WERI-Rb-1 (cell line): ENCODE measurements at regions not wholly inside any gene's neighbourhood (a gene's known extent, or its start where the extent isn't known, plus 50 kb on each side); places are given as distances from the start of the nearest gene placed in this dataset.

Experiments used
- DNase-seq: peaks from one replicate; pipeline ENCODE4 v3.0.0-alpha.2; 2020
- H3K27ac ChIP-seq: fragments of 250-450 bp; sonication (Bioruptor Pico); 2 replicates; pipeline ENCODE4 v1.5.1; 2020; ENCODE audit warnings: mild to moderate bottlenecking, moderate library complexity
- H3K27me3 ChIP-seq: fragments of 250-450 bp; sonication (Bioruptor Pico); 2 replicates; pipeline ENCODE4 v1.5.1; 2021; ENCODE audit warnings: mild to moderate bottlenecking, low read depth, moderate library complexity; ENCODE audit not compliant: insufficient read depth, severe bottlenecking
- H3K36me3 ChIP-seq: fragments of 250-450 bp; sonication (Bioruptor Pico); 2 replicates; pipeline ENCODE4 v1.5.1; 2020; ENCODE audit warnings: mild to moderate bottlenecking, moderate library complexity
- H3K4me3 ChIP-seq: 2 replicates; pipeline ENCODE4 v1.5.1; 2011; ENCODE audit warnings: low read depth, mild to moderate bottlenecking, control low read depth, low read length
- H3K9me3 ChIP-seq: fragments of 250-450 bp; sonication (Bioruptor Pico); 2 replicates; pipeline ENCODE4 v1.5.1; 2021; ENCODE audit warnings: mild to moderate bottlenecking, moderate library complexity; ENCODE audit not compliant: severe bottlenecking
- TF ChIP-seq, protein P1 (sequence below): IDR thresholded peaks from 2 replicates; pipeline ENCODE4 v1.5.1; 2011; ENCODE audit warnings: low read depth, mild to moderate bottlenecking, control low read depth, inconsistent platforms, low read length

DNA sequence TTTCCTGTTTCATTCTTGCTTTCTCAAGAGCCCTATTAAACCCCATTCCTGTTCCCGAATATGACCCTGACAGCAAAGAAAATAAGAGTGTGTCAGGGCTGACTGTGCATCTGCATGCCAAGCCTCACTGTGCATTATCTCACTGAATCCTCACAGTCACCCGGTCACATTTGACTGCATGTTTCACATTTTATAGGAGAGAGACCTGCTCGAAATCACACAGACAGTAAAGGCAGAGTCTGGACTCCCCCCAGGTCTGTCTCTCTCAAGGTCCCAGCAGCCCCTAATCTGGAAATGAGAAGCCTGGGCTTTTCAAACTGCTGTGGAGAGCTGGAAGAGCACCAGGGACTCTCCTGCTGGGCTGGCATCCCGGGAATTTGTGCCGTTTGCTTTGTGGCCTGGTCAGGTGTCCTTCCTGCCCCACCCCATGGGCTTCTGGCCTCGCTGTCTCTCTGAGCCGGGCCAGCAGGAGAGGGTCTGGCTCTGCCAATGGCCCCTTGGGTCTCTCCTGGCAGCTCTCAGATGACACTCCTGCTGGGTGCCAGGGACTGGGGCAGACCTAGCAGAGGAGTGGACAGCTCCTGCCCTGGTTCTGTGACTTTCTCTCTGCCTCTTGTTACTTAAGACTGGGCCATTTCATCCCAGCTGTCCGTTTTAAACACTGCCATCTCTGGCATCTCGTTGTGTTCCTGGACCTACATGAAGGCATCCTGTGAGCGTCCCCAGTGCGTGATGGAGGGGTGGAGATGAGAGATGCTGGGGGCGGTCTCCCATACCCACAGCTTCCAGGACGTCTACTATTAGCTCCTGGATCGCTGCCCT lies 173.6 kb downstream of the ARHGAP12 start:
- TF ChIP-seq, protein P1, sequence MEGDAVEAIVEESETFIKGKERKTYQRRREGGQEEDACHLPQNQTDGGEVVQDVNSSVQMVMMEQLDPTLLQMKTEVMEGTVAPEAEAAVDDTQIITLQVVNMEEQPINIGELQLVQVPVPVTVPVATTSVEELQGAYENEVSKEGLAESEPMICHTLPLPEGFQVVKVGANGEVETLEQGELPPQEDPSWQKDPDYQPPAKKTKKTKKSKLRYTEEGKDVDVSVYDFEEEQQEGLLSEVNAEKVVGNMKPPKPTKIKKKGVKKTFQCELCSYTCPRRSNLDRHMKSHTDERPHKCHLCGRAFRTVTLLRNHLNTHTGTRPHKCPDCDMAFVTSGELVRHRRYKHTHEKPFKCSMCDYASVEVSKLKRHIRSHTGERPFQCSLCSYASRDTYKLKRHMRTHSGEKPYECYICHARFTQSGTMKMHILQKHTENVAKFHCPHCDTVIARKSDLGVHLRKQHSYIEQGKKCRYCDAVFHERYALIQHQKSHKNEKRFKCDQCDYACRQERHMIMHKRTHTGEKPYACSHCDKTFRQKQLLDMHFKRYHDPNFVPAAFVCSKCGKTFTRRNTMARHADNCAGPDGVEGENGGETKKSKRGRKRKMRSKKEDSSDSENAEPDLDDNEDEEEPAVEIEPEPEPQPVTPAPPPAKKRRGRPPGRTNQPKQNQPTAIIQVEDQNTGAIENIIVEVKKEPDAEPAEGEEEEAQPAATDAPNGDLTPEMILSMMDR, result no peak

DNA sequence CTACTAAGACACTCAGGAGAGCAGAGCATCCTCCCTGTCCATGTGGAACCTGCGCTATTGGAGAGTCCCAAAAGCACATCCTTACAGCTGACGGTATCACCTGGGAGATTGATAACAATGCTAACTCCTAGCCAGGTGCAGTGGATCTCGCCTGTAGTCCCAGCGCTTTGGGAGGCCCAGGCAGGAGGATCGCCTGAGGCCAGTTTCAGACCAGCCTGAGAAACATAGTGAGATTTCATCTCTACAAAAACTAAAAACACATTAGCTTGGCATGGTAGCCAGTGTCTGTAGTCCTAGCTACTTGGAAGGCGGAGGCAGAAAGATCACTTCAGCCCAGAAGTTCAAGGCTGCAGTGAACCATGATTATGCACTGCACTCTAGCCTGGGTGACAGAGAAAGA lies 174.9 kb downstream of the ARHGAP12 start:
- TF ChIP-seq, protein P1, result no peak
- Histone ChIP-seq H3K36me3 (no peaks in the 10 kb centered on the region), H3K27me3 (no peaks in the 10 kb centered on the region), H3K27ac (no peak overlapping the region), H3K4me3 (no peak overlapping the region), H3K9me3 (no peaks in the 10 kb centered on the region)
- DNase-seq, result no peak

More for the DNA sequence above, 173.6 kb downstream of the ARHGAP12 start:
- Histone ChIP-seq H3K27me3 (no peaks in the 10 kb centered on the region), H3K36me3 (no peaks in the 10 kb centered on the region), H3K9me3 (no peaks in the 10 kb centered on the region), H3K27ac (no peak overlapping the region), H3K4me3 (no peak overlapping the region)
- DNase-seq, result no peak

GRCh38 chr10:31752170-31752569 lies 176.5 kb downstream of the ARHGAP12 start:
- H3K36me3 ChIP-seq, result no peaks in the 10 kb centered on the region
- H3K27me3 ChIP-seq, result no peaks in the 10 kb centered on the region
- H3K4me3 ChIP-seq, result no peak overlapping the region
- no peak overlapping the region for H3K27ac ChIP-seq
- no peaks in the 10 kb centered on the region for H3K9me3 ChIP-seq
- TF ChIP-seq, protein P1, result no peak
- DNase-seq, result no peak

DNA sequence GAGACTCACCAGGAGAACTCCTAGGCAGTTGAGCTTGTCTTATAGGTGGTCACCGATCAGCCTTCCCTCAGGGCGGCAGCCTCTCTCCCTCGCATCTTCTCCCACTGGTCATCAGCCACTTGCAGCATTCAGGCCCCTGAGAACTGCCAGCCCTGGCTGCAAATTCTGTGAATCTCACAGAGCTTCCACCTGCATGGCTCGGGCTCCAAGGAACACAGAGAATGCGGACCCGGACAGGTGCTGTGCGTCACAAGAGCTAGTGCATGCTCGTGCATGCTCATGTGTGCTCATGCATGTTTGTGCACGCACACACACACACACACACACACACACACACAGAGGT lies 176.9 kb downstream of the ARHGAP12 start:
- Histone ChIP-seq H3K9me3 (no peaks in the 10 kb centered on the region), H3K27ac (no peak overlapping the region), H3K4me3 (no peak overlapping the region), H3K27me3 (no peaks in the 10 kb centered on the region), H3K36me3 (no peaks in the 10 kb centered on the region)
- TF ChIP-seq, protein P1, result no peak
- DNase-seq, result no peak

DNA sequence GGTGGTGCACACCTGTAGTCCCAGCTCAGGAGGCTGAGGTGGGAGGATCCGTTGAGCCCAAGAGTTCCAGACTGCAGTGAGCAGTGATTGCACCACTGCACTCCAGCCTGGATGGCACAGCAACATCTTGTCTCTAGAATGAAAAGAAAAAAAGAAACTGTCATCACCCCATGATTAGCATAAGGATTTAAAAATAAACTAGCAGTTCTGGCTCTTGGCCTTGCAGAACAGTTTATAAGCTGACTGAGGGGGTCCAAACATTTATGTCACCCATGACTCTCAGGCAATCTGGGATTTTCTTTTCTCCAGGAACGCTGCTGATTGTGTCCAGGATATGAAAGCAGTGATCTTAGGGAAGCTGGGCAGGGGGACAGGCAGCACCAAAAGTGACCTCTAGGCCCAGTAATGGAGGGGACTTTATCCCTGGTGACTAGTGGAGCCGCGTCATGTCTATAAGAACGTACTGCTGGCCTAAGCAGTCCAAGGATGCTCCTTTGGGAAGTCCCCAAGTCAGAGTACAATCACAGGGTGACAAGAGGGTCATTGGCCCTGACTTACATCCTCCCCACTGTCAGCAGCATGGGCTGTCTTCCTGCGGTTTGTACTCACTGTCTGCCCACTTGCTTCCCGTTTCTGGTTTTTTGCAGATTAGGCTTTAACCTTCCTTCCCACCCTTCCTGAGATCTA lies 177.4 kb downstream of the ARHGAP12 start:
- Histone ChIP-seq H3K36me3 (no peaks in the 10 kb centered on the region), H3K4me3 (no peak overlapping the region), H3K27ac (no peak overlapping the region), H3K9me3 (no peaks in the 10 kb centered on the region), H3K27me3 (no peaks in the 10 kb centered on the region)
- TF ChIP-seq, protein P1, result no peak
- no peak for DNase-seq
